HG03064 (cell line): ENCODE measurements at regions not wholly inside any gene's neighbourhood (a gene's known extent, or its start where the extent isn't known, plus 50 kb on each side); places are given as distances from the start of the nearest gene placed in this dataset.

Source experiments
- ATAC-seq: cut with Tn5 transposase; IDR thresholded peaks from one replicate; pipeline ENCODE4 v1.9.1; 2021; ENCODE audit warnings: low read depth; ENCODE audit not compliant: unreplicated experiment

DNA sequence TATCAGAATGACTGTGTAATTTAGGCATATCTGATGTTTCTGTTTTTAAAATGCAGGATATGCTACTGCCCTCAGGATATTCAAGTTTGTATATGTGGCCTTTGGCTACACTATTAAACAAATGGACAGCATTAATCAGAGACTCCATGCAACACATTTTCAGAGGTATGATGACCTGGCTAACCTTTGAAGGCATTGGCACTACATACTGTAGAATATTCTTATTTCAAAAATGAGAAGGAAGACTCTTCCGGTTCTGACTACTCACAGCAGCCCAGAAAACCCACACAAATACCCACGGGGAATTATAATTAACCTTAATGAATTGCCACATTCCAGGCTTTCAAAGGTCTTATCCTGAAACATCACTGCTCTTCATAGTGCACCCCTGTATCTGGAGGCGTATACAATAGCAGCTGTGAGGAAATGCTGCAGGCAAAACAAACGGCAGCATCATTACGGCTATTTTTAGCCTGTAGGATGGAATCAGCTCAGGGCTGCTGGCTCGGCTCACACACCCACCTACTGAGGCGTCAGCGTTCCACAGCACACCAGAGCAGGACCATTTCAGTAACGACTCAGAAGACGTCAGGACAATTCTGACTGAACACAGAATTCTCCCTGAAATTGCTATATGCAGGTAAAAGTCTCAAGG lies 648.5 kb downstream of the RPS29 start:
- no peak for ATAC-seq

DNA sequence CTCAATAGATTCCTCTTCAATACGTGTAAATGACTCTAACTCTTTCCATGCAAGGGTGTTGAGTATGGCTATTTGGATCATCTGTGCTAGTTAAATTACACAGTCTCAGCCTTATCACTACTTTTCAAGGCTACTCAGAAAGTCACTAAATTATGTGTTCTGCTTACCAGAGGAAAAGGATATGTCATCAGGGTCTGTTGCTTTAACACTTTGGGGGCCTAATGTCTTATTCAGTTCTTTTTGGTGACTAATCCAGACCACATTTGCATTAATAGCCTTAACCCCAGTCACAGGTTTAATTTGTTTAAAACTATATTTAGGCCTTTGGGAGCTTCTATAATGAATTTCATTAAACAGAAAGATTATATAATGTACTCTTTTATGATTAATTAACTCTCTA lies 649.3 kb downstream of the RPS29 start:
- ATAC-seq: no peak

DNA sequence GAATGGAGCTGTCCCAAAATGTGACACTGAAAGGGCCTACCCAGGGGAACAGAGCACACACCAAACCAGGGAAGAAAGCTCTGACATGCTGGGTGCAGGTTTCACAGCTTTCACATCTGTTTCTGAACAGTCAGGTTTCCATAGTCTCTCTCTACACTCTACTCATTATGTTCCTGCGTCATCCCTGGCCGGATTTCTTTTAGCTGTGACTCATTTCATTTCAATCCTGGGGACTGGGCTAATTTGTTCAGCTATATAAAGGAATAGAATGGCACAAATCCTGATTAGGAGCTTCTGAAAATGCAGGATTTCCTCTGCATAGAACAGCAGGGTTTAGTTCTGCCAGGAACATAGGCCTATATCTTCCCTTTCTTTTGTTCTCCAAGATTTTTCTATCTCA lies 649.8 kb downstream of the RPS29 start:
- ATAC-seq: no peak

DNA sequence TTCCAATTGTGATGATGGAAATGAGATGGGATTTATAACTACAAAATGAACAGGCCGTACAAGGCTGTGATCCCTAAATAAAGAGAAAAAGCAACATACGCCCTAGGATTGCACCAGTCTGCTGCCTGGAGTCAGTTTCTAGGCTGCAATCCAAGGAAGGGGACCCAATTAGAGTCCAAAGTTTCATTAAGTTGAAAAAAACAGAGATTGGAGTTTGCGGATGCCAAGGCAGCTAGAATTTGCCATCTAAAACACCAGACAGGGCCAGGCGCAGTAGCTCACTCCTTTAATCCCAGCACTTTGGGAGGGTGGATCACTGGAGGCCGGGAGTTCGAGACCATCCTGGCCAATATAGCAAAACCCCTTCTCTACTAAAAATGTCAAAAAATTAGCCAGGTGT lies 661.0 kb downstream of the RPS29 start:
- no peak for ATAC-seq

DNA sequence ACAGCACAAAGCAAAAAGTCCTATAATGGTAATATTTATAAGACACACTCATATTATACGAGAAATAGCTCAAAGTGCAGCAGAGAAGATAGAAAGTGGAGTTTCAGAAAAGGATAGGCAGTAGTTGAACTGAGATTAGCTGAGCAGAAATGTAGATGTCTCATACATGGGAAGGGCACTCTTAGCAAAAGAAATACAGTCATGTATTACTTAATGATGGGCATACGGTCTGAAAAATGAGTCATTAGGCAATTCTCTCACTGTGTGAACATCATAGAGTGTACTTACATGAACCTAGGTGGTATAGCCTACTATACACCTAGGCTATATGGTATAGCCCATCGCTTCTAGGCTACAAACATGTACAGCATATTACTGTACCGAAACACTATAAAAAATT lies 671.3 kb downstream of the RPS29 start:
- ATAC-seq: no peak

DNA sequence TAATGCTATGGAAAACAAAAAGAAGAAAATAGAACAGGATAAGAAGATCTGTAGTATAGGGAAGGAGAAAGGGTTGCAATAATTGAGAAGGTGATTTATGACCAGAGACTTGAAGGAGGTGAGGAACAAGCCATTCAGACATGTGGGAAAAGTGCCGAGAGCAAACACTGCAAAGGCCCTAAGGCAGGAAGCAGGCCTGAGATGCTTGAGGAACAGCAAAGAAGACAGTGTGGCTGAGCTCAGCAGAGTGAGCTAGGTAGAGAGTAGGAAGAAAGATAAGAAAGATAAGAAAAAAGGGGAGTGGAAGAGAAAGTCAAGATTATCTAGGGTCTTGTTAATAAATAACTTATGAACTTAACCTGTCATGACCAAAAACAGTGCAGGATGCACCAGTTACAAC lies 671.8 kb downstream of the RPS29 start:
- no peak for ATAC-seq

DNA sequence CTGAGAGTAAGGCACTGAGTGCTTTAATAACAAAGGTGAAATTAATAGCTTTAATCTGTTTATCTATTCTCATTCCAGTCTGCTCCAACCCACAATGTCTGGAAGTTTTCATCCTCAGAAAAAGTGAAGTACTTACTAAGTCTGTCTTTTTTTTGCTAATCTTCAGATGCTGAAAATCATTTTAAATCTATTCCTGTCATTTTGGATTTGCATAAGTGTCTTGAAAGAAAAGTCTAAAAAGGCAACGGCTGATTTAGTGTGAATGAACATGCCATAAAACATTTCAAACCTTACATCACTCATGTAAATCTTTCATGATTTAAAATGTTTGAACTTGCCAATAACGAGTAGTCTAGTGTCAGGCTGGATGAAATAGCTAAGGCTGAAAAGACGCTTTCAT lies 685.6 kb downstream of the RPS29 start:
- ATAC-seq: no peak

DNA sequence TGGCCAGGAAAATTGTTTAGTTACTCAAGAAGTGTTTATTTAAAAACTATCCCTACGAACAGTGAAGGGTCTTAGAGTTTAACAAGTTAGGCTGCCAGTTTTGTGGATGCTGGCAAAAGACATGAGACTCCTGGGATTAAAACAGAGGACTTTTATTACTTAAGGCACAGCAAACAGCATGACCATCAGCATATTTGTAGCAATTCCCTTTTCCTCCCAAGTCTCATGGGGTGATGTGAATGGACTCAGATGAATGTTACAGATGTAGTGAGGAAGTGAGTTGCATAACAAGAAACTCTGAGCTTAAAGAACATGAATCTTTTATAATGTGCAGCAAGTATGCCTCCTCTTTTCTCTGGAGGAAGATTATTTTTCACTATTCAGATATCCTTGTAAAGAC lies 695.8 kb downstream of the RPS29 start:
- no peak for ATAC-seq

DNA sequence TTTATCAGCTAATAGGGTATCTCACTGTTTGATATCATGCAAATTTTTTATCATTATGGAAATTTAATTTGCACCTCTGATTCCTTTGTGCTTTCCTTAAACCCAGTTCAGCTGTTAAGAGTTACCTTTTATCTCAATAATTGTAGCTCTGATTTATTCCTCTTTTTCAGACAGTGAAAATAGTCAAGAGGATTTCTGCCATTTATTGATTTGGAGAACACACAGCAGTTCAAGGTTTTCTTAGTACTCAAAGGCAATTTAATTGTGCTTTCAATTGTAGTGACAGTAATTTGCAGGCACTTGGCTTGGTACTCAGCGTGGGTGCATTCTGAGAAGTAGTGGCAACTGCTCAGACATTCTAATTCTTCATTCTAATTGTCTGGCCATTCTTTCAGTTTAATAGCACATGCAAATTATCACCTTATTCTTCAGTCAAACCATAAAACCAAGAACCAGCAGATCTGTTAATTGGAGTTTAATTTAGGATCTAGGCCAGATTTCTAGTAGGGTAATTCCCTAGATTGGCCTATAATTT lies 709.3 kb downstream of the RPS29 start:
- ATAC-seq: no peak

DNA sequence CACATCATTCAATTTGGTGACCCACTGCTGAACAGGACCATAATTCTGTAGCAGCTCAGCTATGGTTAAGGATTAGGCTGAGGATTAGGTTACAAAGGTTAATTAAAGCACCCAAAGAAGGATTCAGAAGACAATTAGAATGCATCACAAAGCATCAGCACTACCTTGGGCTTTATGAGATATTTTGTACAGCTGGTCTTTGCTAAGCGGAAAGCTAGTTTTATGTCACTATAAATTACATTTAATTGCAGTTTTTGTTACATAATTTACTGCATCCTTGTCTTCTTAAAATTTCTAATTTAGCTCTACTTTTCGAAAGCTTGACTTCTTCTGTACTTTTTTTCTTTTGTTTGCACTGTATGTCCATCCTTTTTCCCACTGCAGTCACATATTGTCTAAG lies 711.5 kb downstream of the RPS29 start:
- no peak for ATAC-seq

DNA sequence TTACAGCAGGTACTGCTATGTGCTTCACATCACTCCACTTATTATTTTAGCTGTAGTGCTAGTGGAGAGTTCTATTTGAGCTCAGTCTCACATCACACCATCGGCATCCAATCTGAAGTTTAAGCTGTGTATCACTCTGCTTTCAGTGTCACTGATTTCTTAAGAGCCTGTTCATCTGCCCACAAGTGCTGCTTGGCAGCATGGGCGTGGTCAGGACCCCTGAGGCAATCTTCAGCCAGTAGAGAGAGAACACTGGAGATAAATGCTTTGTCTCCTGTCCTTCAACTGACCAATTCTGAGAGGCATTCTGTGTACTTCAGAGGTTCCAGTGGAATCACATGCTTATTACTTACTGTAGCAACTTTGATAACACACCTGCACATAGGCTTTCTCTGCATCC lies 728.8 kb downstream of the RPS29 start:
- no peak for ATAC-seq

DNA sequence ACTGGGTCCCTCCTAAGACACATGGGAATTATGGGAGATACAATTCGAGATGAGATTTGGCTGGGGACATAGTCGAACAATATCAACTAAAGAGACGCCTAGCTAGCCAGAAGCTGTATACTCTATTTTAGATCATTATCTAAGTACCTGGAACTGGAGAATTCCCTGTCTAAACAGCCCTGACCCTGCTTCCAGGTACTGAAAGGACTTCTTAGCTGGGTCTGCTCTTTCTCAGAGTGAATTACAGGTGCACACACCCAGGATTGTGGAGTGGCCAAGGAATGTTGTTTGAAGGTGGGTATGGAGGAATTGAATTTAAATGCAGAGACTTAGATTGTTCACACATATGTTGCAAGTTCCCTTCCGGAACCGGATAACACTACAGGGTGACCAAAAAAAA lies 733.0 kb downstream of the RPS29 start:
- no peak for ATAC-seq

DNA sequence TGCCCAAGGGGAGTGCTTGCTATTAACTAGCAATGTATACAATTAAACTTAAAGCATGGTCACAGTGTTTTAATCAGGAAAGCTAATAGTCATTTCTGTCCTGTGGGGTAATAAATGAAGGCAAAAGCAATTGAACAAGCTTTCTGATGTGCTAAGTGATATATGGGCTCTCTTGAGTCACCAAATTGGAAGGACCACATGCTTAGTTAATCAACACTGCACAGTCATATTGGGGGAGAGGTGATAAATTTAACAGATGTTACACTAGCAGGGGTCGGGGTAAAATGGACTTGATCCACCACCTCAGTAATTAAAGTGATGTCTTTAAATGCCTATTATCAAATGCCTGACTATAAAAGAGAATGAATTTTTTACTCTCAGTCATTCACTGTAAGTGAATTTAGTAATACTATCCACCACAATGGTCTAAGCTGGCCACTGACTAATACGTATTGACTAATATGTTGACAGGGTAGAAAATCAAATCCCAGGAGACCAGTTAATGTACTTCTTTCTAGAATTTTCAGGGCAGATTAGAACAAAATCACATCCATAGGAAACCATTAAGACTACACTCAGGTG lies 736.3 kb downstream of the RPS29 start:
- no peak for ATAC-seq

DNA sequence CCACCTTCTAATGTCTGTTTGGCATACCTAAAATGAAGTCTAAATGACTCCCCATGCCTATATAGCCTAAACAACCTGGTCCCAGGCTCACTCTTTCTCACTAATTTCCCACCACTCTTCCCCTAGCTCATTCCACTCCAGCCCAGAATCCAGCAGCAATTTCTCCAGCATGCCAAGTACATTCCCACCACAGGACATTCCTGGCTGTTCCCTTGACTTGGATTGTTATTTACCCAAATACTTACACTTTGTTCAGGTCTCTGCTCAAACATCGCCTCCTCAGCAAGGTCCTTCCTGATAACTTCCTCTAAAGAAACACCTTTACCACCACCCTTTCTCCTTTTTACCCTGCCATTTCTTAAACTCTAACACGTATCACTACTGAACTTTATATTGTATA lies 743.4 kb downstream of the RPS29 start:
- ATAC-seq: no peak

DNA sequence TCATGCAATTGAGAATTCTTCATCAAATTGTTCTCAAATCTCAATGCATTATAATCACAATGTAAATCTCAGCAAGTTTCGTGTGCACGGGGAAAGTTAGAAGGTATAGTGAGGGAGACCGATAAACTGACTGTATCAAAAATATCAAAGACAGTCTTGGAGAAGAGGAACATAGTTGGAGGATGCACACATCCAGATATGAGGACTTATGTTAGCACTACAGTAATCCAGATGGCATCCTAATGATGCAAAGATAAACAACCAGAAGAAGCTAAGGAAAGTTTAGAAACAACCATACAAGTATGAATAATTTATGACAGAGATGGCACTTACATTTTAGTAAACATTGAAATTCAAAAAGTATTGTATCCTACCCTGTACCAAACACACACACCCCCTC lies 760.1 kb downstream of the RPS29 start:
- no peak for ATAC-seq

DNA sequence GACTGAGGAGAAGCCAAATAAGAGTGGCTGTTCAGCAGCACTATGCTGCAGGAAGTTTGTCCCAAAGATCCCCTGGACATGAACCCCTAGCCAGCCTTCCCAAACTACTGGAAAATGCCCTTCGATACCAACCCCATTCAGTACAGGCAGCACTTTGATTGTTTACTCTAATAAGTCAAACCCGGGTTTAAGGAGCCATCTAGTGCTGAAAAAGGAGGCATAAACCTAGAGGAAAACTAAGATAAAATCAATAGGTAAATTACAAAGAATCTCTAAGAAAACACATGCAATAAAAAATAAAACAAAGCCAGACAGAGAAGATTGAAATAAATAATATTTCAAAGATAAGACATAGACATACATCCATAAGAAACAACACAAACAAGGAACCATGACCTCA lies 771.6 kb downstream of the RPS29 start:
- ATAC-seq: no peak

DNA sequence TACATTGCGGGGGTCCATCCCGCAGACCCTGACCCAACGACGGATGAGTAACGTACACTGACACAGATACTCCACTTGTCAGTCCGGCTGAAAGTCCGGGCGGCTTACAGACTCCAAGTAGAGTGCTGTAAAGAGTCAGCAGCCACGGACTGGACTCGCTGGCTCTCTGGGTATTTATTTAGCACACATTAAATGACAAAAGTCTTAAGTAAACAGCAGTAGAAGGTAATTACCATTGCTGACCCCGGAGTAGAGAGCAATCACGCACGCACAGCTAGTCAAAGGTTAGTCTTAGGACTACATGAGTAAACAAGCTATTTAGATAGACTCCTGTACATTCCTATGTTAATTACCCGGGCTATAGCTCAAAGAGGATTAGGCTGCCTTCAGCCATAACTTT lies 780.9 kb downstream of the RPS29 start:
- ATAC-seq: no peak

DNA sequence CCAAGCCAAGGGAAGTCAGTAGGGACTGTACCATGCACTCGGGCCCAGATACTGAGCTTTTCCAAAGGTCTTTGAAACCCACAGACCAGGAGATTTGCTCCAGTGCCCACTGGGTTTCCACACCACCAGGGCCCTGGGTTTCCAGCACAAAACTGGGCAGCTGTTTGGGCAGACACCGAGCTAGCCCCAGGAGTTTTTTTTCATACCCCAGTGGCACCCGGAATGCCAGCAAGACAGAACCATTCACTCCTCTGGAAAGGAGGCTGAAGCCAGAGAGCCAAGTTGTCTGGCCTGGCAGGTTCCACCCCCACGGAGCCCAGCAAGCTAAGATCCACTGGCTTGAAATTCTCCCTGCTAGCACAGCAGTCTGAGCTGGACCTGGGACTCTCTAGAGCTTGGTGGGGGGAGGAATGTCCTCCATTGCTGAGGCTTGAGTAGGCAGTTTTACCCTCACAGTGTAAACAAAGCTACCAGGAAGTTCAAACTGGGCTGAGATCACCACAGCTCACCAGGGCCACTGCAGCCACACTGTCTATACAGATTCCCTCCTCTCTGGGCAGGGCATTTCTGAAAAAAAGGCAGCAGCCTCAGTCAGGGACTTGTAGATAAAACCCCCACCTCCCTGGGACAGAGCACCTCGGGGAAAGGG lies 793.7 kb downstream of the RPS29 start:
- no peak for ATAC-seq

DNA sequence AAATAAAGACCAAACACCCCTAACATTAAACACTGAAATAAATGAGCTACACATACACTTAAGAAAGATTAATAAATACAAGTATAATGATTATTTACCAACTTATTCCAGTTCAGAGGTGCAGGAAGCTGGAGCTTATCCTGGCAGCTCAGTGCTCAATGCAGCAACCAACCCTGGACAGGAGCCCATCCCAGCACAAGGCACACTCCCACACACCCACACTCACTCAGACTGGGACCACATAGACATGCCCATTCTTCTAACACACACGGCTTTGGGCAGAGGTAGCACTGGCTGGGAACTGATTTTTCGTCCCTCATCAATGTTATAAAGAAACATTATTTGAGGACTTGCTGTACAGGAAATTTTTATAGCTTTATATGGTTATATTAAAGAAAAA lies 797.4 kb downstream of the RPS29 start:
- ATAC-seq: no peak

DNA sequence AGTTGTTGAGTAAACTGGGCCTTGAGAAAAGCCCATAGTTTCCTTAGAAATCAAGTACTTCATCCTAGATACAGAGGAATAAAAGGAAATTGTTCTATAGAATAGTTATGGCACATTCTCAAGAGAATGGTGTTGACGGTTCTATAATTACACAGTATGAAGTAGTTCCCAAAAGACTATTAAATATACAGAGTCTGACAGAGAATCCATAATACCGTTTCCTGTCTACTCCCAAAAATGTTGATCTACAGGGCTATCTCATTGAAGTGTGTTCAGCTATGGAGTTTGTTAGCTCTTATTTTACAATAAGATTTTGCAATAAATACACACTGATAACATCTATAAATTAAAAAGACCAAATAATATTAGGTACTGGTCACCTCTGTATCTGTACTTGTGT lies 799.7 kb downstream of the RPS29 start:
- no peak for ATAC-seq

DNA sequence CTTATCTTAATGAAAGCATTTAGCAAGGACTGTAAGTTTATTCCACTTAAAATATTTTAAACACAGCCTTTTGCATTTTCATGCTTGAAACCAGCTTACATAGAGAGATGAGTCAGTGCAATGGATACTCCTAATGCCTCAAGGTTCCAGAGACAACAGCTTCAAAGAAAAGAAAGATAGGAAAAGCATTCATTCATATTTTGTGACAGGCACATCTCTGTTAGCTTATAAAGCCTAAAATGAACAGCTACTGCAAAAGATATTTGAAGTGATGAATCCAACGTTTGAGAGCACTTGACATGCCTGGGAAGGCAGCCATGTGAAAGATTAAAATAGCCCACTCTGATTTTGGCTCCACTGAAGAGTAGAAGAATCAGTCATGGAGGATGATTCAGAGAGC lies 814.5 kb downstream of the RPS29 start:
- ATAC-seq: no peak

DNA sequence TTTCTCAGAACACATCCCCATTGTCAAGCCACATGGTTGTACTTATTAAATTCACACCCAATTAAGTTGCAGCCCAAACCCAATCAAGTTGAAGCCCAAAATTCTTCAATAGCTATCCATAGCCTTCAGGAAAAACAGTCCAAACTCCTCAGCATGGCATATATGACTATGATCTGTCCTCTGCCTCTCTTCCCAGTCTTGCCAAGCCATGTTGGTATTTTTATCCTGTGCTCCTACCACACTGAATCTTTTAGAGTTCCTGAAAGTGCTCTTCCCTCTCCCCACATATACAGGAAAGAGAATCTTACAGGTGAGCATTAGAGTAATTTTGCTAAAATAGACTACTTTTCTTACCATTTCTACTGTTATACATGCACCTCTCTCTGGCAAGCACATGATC lies 834.9 kb downstream of the RPS29 start:
- ATAC-seq: no peak
